NCI-H510A (cell line): ENCODE measurements at regions not wholly inside any gene's neighbourhood (a gene's known extent, or its start where the extent isn't known, plus 50 kb on each side); places are given as distances from the start of the nearest gene placed in this dataset.

Source experiments
- DNase-seq: peaks from one replicate; lab custom pipeline; 2025; lab: John Stamatoyannopoulos, UW

DNA sequence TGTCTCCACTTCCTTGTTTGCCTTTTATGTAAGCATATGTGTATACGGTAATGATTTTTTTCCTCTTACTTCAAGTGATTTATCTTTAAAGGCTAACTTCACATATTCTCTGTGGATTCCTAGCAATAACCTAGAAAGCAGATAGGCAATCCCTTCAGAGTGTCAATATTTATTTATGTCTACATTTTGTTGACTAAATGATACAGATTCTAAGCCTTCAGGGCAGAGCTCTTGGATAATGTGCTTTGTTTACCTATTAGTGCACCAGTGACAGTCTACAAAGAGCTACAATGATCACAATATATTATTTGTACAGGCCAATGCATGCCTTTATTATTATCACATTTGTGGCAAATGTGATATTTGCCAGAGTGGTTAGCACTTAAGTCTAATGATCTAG, 406.2 kb downstream of the EFNB2 start:
- no peak for DNase-seq

DNA sequence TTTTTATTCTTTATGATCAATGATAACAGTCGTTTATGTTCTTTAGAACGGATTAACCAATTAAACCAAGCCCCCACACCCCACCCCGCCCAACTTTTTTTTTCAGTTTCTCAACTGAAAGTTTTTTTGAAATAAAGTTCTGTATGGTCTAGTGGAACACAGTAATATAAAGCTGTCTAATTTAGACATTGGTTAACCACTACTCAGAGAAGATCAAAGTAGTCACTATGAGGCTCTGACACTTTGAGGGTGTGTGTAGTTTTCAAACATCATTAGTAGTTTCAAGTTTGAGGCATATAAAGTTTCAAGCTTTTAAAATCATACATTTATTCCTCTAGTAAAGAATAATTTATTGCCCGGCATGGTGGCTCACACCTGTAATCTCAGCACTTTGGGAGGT, 413.2 kb downstream of the EFNB2 start:
- DNase-seq: no peak

DNA sequence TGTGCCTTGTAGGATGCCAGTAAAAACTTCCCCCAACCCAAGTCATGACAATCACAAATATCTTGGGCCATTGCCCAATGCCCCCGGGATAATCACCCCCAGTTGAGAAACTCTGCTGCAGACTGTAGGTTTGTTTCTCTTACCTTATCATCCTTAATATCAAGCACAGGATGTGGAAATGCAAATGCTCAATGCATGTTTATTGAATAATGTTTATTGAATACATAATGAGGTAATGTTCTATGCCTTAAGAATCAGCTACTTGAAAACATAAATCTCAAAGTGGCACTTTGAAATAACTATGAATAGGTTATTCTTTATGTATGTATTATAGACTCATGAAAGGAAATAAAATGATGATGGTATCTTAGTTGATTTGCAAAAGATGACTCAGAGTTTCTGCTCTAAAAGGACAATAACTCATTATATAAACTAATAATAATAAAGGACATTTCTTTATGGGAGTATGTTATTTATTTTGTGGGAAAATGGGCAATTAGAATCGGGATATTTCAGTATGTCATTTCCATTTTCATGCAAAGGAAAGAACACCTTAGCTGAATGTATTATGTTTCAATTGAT, 414.2 kb downstream of the EFNB2 start:
- DNase-seq: no peak

DNA sequence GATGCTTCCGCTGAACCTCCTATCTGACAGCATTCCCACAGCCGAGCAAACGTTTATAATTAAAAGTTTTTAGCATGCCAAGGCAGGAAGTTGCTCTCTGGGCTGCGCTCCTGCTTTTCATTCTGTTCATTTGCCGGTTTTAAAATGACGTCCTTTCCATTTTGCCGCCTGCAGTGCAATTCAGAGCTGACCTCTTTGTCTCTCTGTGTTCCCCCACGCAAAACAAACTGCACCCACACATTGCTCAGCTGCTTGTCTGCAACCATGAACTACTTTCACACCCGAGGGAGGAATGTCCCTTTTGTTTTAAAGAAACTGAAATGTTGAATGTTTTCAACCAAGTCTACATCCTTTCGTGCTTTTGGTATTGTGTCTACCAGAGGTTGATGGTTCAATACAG, 416.5 kb downstream of the EFNB2 start:
- DNase-seq: no peak

DNA sequence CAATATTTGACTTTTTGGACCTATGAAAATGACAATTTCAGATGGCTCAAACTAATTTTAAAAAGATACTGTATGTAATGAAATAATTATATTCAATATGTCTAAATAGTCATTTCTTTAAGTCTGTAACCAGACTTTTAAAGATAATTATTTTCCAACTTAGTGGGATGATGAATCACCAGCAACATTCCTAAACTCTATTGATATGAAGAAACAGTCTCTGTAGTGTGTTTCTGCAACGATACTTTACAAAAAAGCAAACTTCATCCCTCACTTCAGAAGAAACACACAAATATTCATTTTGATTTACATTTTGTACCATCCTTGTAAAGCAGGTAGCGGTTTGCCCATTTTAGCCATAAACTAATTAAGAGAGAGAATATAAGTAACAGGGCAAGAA, 417.4 kb downstream of the EFNB2 start:
- DNase-seq: no peak

DNA sequence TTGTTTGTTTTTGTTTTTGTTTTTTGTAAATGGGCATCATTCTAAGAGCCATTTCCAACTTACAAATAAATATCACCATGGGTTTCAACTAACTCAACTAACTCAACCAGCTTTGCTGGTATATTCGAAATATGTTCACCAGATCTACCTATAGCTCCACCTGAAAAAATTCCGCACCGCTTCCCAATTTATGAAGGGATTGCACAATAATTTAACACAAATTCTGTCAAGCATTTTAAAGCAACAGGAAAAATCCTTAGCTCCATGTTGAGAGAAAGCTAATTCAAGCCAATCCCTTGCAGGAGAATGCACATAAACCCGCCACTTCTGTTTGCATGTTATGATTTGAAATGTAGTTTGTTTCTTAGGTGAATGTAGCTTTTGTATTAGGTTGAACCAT, 417.8 kb downstream of the EFNB2 start:
- DNase-seq: no peak

DNA sequence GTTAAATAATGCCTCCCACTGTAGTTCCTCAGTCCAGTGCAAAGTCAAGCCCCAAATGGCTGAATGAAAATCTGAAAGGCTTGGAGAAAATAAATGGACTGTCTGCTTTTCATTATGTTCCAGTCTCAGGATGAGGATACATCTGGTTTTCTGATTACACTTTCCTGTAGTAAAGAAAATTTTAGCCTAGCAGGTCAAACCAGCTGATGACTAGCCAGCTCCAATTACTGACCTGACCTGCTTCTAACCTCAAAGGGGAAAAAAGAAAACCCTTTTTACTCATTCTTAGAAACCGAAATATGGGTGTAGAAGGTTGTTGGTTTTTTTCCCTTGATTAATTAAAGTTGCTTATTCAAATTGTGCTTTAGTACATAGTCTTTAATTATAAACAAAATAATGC, 418.4 kb downstream of the EFNB2 start:
- no peak for DNase-seq

DNA sequence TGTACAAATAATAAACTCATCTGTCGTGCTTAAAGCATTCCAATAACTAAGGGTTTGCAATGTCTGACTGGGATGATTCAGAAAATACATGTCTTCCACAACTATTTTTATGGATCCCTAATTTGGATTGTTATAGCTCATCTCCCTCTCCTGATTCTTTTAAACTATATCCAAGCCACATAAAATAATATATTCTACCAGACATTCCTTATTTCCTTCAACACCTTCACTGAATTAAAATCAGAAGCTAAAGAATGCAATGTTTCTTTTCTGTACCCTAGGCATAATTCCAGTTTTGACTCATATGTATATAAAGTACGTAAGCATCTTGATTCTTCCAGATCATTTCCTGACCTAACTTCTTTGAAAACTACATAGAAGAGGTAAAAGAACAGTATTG, 420.4 kb downstream of the EFNB2 start:
- no peak for DNase-seq

DNA sequence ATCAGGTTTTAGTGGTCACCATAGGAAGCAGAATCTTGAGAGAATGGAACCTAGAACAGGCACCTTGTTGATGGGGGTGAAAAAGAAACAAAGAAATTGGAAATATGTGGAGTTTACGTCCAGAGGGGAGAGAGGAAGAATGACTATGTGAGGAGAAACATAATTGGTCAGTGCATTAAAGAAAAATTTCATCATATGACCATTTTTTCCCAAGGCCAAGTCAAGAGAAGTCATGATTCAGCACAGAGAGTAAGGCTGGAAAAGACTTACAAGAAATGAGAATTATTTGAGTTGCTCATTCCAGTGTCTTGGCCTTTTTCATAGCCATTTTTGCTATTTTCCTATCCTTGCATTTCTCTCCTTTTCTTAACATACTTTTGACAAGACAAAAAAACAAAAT, 421.7 kb downstream of the EFNB2 start:
- no peak for DNase-seq

DNA sequence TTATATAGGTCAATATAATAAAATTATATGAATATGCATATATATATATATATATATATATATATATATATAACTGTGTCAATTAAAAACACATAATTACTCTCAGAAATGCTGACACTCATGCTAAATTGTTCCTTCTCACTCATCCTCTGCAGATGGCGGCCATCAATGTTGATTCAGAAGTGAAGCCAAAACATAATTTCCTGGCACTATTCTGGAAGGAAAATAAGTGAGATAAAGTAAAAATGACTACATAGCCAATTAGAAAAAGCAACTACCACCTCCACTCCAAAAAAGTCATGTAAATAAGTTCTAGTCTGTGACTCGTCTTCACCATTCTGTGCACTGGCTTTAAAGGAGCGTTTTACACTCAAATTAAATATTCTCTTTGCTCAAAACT, 423.3 kb downstream of the EFNB2 start:
- no peak for DNase-seq

DNA sequence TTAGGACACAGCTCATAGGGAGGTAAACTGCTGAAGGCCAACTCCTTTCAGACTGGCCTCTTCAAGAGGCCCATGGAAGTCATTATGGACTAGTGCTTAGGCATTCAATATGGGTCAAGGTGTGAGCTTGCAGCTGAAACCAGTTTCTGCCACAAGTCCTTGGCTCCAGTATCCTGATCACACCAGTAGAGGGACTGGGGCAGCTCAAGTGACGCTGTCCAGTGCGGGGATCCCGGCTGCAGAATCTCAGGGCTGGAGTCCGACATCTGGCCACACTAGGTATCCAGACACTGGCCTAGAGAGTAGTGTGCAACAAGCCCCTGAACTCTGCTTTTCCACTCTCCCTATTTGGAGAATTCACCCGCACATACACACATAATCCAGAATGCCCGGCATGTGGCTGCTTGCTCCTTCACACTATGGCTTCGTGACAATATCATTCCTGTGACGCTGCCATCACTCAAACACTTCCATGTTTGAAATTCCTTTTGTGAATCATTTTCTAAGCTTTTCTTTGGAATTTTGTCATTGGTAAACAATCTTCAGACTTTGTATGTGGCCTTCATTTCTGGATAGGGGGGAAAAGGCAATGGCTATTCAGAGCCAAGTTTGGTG, 425.1 kb downstream of the EFNB2 start:
- DNase-seq: no peak

DNA sequence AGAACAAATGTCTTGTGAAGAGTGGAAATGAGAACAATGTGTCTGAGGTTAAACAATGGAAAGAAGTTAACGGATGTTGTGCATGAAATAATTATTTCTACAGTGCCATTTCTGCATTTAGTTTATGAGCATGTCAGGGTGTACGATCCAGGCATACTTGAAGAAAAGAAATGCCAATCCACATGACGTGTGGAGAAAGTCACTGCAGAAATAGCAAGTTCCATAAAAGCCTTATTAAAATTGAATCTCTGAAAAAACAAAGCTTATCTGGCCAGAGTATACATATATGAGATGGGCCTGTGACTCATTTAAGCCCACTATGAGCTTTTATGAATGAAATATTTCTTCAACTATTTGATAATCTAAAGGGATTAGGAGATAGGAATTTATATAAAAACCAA, 426.1 kb downstream of the EFNB2 start:
- DNase-seq: no peak

DNA sequence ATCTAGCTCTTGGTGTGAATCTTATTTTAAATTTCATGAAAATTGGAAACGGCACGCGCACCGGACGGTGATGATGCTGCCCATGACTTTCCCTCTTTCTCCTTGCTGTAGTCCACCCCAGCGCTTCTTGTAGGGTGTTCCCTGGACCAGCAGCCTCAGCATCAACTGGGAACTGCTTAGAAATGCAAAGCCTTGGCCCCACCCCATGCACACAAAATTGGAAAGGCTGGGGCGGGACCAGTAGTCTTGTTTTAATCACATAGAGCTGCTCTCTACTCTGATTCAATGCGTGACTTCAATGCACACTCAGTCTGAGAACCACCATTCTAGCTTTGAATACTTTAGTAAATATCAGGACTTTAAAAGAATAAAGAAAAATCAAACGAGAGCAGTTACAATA, 427.1 kb downstream of the EFNB2 start:
- no peak for DNase-seq

DNA sequence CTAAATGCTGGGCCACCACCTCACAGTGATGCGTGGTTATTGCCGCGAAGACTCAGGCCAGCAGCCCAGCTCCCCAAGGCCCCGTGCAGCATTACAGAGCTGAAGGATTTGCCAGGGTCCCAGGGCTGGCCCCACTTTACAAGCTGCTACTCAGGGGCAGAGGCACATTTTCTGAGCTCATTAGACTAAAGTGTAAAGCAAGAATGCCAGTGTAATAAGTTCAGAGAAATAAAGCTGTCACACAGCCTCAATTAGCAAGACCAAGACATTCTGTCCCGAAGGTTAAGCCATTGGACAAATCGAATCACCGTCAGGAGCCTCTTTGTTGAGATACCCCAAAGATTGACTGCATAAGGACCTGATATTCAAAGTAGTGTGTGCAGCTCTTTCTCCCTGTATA, 428.4 kb downstream of the EFNB2 start:
- DNase-seq: no peak

DNA sequence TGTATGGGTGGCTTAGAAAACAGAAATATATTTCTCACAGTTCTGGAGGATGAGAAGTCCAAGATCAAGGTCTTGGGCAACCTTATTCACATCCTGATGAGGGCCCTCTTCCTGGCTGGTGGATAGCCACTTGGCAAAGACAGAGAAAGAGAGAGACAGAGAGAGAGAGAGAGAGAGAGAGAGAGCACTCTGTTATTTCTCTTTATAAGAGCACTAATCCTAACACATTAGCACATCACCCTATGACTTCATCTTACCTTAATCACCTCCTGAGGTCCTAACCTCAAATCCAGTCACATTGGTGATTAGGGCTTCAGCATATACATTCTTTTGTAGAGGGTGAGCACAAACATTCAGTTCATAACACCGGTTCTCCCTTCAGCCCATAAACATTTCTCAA, 430.3 kb downstream of the EFNB2 start:
- no peak for DNase-seq

DNA sequence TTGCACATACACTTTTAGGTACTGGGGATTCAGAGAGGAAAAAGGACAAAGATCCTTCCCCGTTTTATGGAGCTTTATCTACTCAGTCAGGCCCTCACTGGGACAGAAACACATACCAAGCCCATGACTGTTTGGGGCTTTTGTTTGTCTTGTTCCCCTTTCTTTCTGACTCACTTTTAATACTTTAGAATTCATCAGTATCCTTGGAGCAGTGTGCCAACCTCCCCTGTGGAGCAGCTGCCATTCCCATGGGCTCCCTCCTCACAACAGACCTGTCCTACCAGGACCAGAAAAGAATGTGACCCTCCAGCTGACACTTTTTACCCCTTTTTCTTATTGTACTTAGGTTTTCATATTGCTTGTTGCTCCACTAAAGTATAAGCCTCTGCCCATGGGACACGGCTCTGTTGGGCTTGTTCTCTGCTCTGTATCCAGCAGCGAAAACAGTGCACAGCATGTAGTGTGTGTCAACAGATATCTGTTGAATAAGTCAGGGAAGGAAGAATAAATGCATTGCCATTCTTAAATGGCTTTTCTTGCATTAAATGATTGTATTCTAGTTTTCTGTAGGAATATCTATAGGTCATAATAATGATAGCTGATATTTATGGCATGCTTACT, 431.1 kb downstream of the EFNB2 start:
- no peak for DNase-seq

DNA sequence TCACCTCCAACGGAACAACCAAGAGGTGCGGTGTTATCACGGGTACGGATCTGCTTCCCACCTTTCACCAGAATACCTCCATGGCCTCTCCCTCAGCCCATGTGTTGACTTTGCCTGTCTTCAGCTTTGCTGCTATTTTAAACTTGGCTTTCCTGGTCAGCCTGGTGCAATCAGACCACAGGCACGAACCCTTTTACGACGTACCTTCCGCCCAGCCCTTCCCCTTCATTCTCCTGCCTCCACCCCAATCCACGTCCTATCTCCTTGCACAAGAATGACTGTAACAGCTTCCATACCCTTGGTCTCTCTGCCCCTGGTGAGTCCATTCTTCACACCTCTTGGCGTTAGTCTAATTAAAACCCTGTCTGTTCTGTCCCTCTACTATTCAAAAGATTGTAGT, 431.7 kb downstream of the EFNB2 start:
- no peak for DNase-seq

DNA sequence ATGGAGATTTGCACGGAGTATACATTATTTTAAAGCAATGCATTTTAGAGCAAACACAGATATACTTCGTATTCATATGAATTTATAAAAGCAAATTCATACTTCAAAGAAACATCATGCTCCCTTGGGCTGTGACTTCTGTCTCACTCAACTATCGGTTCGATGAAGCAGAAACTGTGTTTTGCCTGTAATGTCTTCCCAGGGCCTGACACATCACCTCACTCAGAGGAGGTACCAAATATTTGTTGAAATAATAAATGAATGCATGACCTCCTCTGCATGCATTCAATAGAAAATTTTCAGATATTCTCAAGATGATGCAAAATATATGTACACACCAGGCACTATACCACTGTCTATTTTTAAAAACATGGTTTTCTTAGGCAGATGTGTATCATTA, 432.7 kb downstream of the EFNB2 start:
- DNase-seq: no peak

DNA sequence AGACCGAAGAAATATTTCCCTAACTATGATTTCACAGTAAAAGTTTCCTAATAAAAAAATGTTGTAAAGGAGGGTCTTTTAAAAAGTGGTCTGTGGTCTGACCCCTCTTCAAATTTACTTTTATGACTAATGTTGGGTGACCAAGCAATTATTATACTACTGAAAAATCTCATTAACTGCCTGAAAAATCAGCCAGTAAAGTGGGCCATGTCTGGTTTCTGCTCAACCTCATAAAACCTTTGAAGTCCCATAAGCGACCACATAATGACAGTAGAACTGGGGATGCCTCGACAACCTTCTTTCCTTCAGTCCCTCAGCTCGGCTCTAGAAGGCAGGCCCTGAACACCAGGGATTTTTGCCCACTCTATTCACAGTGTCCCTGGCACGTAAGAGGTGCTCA, 434.3 kb downstream of the EFNB2 start:
- DNase-seq: no peak

DNA sequence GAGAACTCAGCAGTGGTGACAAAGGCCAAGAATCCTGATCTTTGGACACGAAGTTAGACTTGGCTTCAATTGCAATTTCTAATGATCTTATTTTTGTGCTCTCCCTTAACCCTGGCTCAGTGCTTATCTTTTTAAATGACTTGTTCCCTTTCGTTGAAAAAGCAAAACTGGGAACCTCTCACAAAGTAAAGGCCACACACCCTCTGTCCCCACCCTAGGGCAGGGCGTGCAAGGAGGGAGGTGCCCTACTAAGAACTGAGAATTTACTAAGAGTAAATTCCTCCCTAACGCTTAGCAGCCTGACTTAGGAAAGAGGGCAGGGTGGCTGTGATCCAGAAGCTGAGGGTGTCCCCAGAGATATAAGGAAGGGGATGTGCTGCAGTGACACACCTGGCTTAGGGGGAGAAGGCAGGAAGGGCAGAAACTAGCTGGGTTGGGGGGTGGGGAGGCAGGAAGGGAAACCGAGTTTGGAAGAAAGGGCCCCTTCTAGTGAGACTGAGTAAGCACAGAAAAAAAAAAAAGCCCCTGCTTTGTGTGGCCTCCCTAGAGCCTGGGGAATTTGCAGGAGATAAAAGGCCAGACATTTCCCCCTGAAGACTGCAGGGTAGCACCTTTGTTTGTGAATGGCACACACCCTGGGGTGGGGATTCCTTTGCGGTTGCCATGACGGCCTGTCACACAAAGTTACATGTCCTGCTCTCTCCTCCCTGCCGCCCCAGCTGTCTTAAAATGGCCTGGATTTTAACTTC, 435.1 kb downstream of the EFNB2 start:
- DNase-seq: no peak

DNA sequence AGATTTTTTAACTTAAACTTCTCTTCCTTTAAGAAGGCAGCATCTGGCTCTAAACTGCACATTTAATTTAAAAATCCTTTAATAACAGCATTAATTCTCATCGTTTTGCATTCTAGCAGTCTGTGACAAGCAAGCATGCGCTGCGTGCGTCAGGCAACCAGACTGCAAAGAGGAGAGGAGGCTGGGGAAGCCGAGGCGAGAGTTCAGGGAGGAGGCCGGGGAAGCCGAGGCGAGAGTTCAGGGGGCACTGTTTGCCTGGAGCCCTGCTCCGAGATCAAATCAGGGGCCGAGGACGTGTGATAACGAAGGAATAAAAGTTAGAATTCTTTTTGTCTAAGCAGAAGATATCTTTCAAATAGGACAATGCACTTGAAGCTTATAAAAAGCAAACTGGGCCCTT, 435.7 kb downstream of the EFNB2 start:
- DNase-seq: no peak

DNA sequence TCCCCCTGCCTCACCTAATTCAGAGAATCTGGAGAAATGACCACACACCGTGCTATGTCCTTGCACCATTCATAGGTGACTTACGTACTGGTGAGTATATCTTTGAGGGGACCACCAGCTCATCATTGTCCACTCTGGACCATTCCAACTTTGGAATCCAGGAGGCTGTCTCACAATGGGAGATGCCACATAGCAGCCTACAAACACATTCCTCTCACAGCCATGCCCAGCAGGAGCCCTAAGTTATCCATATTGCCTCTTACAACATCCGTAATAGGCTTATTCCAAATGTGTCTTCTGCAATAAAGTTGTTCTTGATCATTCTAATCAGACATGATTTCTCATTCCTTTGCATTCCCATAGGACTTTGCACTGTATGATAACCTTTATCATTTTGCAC, 436.7 kb downstream of the EFNB2 start:
- DNase-seq: no peak

DNA sequence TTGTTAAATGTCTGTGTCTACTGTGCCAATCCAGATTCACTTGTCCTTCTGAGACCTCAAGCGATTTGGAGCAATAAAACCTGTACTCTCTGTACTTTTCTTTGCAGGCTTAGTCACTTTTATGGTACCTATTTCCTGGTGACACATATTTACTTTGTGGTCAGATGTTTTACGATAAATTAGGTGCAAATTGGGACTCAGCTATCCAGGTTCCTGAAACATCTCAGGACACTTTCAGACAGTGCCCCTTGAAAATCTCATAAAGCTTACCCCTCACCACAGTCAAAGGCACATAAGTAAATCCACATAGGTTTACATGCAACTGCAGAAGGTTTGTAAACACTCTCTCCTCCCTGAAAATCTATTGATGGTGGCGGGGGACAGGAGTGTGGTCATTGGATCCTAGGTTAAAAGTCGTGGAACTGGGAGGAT, 438.8 kb downstream of the EFNB2 start:
- DNase-seq: no peak
